Stimulated activated CD4-positive, alpha-beta T cell treated with anti-CD3 and anti-CD28 coated beads, Interleukin-1b, Interleukin-23, amount 100 ng/mL, for 48 hours (primary cell): ENCODE measurements at regions not wholly inside any gene's neighbourhood (a gene's known extent, or its start where the extent isn't known, plus 50 kb on each side); places are given as distances from the start of the nearest gene placed in this dataset.
"Not testable (repeated sequence)": the region's sequence is repeated elsewhere in the genome, so short reads cannot be mapped to it uniquely, and the experiment has no call there.

ENCODE experiments used
- DNase-seq: peaks from one replicate; pipeline ENCODE4 v3.0.0-alpha.2; 2020

DNA sequence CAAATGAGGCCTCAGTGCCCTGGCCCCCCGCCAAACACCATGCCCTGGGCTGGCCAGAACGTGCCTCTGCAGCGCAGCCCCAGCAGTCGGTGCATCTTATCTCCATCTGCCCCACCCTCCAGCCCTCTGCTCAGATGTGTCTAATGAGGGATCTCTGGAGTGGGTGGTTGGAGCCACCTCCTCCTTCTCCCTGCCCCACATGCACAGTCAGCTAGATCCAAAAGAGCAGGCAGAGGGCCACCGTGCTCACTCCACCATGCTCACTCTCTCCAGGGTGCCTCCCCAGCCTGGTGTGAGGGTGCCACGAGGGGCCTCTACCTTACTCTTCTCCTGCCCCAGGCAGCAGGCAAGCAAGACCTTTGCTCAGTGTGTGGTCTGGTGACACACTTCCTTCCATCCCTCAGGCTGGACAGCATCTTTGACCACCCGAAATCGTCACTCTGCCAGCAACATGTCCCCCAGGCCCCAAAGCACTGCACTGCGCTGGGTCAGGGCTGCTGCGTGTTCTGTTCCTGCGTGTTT lies 266.1 kb upstream of the HDAC4 start:
- no peak for DNase-seq

DNA sequence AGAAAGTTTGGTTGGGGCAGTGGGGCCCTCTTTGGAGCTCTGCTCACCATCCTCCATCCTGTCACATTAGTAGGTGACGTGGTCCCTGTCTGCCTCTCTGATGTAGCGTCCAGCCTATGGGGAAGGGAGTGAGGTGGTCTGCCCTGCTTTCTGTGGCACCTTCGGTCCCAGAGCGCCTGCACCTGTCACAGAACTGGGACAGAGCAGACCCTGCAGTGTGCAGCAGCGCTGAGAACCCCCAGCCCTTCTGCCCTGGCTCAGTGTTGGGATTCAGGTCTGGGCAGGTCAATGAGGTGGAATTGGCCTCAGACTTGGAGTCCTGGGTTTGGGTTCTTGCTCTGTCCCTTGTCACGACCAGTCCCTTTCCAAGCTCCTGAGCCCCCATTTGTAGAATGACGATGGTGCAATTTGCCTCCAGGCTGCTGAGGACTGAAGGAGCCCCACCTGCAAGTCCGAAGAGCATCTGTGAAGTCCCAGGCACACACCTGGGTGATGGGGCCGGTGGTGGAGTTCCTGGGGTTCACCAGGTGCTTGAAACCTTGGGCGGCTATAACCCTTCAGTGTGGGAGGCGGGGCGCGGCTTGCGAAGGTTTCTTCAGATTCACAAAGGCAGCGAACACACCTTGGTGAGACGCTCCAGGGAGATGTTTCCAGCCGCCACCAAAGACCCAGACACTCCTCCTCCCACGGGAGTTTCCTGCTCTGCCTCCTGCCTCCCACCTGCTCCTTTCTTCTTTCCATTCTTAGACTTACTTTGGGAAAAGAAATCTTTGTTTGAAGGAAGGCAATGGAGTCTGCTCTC lies 265.4 kb upstream of the HDAC4 start:
- no peak for DNase-seq

DNA sequence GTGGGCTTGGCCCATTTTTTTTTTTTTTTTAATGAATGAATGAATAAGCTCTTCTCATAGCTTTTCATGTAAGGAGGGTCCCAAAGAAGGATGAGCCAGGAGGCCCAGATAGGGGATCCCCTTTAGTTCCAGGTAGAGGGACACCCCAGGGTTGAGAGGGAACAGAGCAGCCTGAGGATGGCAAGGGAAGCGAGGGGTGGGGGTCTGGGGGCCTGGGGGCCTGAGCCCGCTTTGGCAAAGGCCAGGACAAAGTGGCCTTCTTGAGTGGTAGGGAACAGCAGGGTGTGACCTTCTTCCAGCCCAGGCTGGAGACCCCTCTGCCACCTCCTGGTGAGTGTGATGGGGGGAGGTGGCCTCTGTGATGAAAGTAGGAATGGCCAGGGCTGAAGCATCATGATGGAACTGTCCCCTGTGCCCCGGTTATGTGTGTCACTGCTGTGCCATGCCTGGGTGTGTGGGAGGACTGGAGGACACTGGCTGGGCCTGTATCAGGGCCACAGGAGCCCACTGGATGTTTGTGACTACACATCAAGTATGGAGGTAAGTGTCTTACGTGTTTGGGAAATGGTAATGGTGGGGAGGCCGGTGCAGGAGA lies 263.5 kb upstream of the HDAC4 start:
- DNase-seq: no peak

DNA sequence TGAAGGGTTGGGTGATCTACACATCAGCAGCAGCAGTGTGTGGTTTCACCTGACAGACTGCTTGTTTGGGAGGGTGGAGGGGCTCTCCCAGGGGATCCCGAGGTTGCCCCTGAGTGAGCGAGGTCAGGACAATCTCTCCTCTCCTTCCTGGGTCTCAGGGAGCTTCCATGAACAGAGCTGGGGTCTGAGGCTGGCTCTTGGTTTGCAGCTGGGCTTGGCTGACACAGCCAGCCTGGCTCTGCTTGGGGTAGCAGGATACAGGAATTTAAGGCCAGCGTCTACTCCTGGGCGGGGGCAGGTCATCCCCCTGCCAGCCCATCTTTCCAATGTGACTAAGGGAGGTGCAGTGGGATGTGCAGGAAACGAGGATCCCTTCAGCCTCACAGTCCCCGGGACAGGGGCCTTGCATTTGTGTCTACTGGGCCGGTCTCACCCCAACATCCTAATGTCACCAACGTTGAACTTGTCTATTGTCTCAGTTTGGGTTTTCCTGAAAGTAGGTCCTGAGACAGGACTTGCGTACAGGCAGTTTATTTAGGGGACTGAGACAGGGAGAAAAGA lies 262.6 kb upstream of the HDAC4 start:
- no peak for DNase-seq

DNA sequence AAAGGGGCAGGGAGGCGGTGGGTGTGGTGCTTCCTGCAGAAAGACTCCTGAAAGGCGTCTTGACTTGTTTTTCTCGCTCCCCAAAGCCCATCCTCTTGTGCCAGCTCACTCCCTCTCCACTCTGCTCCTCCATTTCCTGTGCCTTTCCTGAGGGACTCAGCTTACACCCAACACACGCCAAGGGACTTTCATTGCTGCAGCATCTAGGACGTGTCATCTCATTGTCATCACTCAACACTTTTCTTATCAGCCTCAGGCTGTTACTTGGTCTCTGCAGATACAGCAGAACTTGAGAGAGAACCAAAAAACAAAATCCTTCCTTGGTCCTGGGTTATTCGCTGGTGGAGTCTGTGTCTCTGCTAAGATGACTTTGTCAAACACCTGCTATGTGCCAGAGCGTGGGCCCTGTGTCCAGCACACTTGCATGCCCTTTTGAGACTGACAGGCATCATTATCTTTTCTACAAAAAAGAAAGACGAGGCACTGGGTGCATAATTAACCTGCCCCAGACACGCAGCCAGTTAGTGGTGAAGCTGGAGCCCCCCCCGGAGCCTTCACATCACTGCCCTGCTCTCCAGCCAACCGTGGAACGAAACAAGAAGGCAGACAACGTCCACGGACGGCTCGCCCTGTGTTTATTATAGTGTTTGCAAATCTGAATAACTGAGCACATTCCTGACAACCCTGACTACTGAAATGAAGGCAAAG lies 261.7 kb upstream of the HDAC4 start:
- no peak for DNase-seq

DNA sequence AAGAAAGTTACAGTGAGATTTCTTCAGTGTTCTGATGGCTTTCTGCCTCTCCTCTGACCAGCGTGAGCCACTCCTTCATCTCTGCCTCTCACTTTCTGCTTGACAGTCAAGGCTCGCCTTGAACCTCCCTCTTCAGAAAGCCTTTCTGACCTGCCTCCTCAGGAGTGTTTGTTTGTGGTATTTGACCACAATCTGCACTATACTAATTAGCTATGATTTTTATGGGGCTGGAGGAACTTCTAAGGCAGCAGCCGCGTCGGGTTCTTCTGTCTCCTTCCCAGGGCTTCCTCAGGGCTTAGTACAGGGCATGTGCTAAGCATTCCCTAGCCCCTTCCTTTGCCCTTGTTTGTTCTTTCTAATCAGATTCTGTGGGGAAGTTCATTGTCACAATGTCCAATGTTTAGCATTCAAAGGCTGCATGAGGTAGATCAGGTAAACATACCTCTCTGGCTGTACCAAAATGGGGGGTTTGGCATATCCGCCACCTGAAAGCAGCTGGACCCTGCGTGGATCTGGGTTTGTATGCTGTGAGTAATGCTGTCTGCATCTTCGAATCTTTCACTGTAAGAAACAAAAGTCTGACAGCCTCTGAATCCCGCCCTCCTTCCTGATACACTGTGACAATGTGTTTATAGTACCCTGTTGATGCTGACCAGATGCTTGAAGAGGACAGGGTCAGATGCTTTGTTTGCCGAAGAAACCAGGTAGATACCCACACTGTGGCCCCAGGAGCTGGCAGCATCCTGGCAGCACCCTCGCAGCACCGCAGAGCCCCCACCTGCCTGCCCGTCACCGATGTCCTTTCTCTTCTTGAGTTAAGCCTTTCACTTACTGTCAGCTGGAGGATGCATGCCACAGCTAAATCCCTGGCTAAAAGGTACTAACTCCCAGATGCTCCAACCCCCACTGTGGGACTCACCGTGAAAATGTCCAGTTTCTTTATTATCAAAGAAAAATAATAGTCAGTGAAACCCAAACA lies 260.8 kb upstream of the HDAC4 start:
- no peak for DNase-seq

DNA sequence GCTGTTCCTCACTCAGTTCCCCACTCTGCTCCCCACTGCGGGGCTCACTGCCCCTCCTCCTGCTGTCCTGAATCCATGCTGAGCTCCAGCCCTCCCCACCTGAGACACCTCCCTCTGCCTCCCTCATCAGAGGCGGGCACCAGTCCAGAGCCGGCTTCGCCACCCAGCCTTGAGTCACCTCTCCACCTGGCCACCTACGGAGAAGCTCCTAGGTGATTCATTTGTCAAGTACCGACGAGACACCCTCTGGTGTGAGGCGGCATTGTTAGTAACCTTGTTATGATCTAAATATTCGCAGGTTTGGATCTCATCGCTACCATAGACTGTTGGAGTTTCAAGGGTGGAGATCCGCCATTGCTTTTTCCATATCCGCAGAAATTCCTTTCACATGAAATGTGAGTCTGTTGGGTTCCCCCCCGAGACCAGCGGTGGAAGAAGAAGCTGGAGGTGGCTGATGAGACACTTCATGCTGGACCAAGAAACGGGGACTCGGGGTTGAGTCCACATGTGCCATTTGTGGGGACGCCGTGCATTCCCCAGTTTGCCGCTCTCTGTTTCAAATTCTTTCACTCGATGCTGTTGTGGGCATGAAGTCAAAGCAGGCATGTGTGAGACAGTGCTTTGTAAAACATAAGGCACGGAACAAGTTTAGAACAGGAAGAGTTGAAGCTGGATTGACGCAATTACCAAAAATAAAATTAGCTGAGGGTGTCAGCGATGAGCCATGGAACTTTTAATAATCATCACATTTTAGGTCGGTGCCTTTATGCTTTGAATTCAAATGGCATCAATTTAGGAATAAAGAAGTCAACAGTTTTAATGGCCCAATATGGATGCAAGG lies 259.8 kb upstream of the HDAC4 start:
- DNase-seq: no peak

DNA sequence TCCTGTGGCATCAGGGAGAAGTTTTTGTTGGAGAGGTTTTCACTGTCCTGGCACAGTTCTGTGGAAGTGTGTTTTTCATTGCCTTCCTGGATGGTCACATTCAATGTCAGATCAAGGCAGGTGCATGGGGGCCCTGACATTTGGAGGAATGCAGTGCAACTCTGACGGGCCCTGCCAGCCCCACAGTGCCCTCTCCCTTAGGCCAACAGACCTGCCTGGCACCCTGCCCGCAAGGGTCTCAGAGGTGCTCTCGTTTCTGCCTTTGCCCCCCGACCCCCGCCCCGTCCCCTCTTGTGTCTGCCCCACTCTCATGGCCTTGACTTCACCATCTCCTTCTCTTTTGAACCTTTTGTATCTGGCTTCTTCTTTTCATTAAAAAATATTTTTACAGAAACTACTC lies 257.2 kb upstream of the HDAC4 start:
- DNase-seq: no peak

DNA sequence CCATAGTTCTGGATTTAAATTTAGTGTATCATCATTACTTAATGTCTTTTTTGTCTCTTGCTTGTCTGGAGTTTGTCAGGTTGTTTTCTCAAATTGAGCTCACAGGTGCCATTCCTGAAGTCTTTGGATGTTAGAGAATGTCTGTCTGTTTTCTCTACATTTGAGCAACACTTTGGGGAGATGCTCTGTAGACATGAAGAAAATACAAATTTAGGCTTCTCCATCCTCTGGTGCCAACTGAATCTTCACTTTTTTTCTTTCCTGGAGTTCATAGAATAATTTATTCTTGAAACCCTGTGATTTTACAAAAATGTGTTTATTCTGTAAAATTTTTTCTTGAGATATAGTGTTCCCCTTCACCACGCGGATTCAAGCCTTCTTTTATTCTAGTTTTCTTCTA lies 256.4 kb upstream of the HDAC4 start:
- no peak for DNase-seq

DNA sequence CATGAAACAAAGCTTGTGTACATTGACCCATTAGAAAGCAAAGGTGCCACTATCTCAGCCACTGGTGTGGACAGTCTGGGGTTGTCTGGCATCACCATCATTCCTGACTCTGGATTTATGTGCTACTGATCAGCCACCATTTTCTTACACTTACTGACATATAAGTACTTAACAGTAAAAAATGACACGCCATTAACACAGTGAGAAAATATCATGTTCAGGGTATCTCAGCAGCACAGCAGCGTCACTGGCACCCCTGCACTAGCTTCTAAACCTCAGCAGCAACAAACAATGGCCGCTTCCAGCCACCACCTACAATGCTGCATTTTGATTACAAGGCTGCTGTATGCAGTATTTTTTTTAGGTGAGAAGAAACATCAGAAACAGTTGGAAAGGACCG lies 253.4 kb upstream of the HDAC4 start:
- no peak for DNase-seq

DNA sequence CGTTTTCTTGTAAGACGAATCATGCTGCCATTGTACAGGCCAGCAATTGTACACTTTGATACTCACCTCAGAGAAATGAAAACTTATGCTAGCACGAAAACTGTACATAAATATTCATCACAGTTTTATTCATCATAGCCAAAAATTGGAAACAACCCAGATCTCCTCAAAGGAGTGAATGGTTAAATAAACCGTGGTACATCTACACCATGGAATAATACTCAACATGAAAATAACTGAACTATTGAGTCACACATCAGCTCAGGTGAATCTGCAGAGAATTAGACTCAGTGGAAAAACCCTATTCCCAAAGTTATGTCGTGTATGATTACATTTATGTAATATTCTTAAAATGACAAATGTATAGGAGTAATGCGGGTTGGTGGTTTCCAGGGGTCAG lies 251.0 kb upstream of the HDAC4 start:
- no peak for DNase-seq

DNA sequence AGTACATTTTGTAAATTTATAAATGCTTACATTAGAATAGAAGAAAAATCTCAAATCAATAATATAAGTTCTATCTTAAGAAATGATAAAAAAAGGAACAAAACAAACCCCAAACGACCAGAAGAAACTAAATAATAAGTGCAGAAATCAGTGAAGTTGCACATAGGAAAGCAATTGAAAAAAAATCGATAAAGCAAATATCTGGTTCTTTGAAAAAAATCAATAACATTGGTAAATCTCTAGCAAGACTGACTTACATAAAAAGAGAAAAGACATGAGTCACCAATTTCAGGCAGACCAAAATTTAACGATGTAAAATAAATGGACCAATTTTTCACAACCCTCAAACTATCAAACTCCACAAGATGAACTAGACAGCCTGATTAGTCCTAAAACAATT lies 249.9 kb upstream of the HDAC4 start:
- no peak for DNase-seq

DNA sequence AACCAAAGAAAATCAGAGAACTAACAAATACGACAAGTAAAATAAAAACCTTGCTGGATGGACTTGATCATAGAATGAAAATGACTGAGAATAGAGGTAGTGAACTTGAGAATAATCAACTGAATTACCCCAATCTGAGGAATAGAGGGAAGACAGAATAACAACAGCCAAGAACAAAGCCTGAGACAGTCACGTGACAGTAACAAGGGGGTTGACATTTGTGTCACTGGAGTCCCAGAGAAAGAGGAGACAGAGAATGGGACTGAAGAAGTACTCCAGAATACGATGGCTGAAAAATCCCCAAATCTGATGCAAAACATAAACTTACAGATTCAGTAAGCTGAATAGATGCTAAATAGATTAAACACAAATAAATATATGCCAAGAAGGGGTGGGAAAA lies 248.5 kb upstream of the HDAC4 start:
- DNase-seq: no peak

DNA sequence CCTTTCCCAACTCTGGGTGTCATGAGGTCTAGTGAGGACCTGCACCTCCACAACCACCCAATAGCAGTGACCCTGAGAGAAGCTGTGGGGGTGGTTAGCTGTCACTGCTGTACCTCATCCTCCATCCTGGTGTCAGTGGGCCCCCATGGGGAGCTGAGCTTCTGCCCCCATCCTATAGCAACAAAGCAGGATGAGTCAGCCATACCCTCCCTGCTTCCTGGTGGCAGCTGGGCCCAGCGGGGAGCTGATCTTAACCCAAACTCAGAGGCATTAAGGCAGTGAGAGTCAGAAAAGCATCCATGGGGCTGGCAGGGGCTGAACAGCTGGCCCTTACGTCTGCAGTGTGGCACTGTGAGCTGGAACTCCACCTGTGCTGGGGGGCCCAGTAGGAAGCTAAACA lies 247.8 kb upstream of the HDAC4 start:
- DNase-seq: no peak

DNA sequence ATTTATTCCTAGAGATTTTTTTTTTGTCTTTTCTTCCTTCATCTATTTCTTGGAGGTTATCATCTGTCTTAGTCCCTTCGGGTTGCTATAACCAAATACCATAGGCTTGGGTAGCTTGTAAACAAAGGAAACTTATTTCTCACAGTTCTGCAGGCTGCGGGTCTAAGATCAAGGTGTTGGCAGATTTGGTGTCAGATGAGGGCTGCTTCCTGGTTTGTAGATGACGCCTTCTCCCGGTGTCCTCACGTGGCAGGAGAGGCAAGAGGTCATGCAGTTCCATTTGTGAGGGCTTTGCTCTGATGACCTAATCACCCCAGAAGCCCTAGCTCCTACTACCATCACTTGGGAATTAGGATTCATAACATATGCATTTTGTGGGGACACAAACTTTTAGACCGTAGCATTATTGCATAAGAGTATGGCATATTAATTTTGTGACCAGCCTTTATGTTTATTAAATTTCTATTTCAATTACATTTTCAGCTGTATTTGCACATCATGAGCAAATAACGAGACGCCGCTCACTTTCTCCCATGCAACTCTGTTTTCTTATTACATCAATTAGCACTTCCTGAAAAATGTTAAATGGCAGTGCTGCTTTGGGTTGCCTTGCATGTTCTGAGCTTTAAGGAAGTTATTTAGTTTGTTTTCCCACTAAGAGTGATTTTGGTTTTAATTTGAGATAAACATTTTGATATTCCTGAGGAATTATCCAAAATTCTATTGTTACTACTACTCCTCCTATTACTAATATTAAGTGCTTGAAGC lies 246.4 kb upstream of the HDAC4 start:
- DNase-seq: no peak

DNA sequence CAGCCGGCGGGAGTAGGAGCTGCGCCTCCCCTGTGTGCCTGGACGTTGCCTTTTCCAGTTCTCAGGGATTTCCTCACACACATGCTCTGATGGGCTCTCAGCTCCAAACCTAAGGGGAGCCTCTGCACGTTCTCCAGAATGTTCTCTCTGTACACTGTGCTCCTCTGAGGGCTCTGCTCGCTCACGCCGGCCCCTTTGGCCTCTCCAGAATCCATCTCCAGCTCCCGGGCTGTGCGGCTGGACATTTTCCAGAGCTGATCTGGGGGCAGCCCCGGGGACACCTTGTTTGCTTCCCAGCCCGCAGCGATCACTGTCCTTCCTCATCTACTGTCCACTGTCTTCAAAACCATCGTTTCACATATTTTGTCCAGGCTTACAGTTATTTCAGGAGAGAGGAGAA lies 245.4 kb upstream of the HDAC4 start:
- no peak for DNase-seq

DNA sequence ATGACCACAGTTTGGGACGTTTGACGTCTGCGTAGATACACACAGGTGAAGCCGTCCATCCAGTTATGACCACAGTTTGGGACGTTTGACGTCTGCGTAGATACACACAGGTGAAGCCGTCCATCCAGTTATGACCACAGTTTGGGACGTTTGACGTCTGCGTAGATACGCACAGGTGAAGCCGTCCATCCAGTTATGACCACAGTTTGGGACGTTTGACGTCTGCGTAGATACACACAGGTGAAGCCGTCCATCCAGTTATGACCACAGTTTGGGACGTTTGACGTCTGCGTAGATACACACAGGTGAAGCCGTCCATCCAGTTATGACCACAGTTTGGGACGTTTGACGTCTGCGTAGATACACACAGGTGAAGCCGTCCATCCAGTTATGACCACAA lies 243.8 kb upstream of the HDAC4 start:
- DNase-seq: not testable (repeated sequence)

DNA sequence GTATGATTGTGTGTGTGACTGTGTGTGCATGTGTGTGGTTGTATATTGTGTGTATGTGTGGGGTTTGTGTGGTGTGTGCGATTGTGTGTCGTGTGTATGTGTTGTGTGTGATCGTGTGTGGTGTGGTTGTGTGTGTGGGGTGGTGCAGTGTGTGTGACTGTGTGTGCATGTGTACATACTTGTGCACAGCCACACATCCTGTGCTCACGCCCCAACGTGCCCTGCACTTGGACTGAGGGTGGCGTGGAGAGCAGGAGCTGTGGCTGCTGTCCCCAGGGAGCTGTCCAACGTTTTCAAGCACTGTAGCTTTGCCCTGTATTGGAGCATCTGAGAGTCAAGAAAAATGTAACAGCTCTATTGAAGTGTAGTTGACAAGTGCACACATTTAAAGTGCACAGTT lies 243.2 kb upstream of the HDAC4 start:
- peak; percentile 13 for DNase-seq

DNA sequence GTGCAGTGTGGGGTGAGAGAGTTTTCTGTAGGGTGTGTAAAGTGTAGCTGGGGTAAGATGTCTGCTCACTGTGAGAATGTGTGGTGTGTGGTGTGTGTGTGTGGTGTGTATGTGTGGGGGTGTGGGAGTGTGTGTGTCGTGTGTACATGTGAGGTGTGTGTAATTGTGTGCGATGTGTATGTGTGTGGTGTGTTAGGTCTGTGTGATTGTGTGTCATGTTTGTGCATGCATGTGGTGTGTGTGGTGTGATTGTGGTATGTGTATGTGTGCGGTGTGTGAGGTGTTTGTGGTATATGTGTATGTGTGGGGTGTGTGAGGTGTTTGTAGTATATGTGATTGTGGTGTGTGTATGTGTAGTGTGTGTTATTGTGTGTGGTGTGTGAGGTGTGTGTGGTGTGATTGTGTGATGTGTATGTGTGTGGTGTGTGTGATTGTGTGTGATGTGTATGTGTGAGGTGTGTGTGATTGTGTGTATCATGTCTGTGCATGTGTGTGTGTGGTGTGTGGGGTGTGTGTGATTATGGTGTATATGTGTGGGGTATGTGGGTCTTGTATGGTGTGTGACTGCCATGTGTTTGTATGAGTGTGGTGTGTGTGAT lies 241.7 kb upstream of the HDAC4 start:
- no peak for DNase-seq

DNA sequence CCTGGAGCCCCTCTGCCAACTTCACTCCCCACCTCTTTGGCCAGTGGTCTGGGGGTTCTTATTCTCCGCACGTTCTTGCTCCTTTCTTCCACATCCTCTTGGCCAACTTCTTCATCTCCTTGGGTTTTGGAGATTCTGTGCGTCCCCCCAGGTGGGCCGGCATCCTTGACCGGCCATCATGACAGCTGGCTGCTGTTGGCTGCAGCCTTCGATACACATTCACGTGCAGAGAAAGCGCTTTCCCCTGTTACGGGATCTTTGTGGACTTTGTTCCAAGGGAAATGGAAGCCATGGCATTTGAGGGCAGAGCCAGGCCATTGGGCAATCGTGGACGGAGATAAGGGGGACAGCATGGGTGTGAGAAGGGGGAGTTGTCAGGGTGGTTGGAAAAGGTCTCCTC lies 241.1 kb upstream of the HDAC4 start:
- DNase-seq: not testable (repeated sequence)
